ENCODE measurements at regions not wholly inside any gene's neighbourhood (a gene's known extent, or its start where the extent isn't known, plus 50 kb on each side); places are given as distances from the start of the nearest gene placed in this dataset.

- TF ChIP-seq CTCF (IDR thresholded peaks at IDR 0.05): no peak
- no peak for TF ChIP-seq POLR2A (IDR thresholded peaks at IDR 0.05)
Observed at GRCh38 chr6:137784583-137784982, 82.5 kb upstream of the TNFAIP3 start.

All from right lobe of liver (tissue), 4 donors.